Choroid plexus epithelial cell (primary cell): ENCODE measurements at regions not wholly inside any gene's neighbourhood (a gene's known extent, or its start where the extent isn't known, plus 50 kb on each side); places are given as distances from the start of the nearest gene placed in this dataset.

Experiments
- DNase-seq: peaks from one replicate; pipeline ENCODE4 v3.0.0-alpha.2; 2010; ENCODE audit warnings: low read depth
- H3K4me3 ChIP-seq: 2 replicates; pipeline ENCODE4 v1.5.1; 2011; ENCODE audit warnings: low read depth, mild to moderate bottlenecking, control low read depth, low read length, moderate library complexity
- TF ChIP-seq, protein P1 (sequence below): conservative IDR thresholded peaks from 2 replicates; pipeline ENCODE4 v1.5.1; 2011; ENCODE audit warnings: low read depth, mild to moderate bottlenecking, control low read depth, inconsistent platforms, low read length, moderate library complexity

- H3K4me3 ChIP-seq: no peak overlapping the region
- TF ChIP-seq, protein P1, sequence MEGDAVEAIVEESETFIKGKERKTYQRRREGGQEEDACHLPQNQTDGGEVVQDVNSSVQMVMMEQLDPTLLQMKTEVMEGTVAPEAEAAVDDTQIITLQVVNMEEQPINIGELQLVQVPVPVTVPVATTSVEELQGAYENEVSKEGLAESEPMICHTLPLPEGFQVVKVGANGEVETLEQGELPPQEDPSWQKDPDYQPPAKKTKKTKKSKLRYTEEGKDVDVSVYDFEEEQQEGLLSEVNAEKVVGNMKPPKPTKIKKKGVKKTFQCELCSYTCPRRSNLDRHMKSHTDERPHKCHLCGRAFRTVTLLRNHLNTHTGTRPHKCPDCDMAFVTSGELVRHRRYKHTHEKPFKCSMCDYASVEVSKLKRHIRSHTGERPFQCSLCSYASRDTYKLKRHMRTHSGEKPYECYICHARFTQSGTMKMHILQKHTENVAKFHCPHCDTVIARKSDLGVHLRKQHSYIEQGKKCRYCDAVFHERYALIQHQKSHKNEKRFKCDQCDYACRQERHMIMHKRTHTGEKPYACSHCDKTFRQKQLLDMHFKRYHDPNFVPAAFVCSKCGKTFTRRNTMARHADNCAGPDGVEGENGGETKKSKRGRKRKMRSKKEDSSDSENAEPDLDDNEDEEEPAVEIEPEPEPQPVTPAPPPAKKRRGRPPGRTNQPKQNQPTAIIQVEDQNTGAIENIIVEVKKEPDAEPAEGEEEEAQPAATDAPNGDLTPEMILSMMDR: no peak
- no peak for DNase-seq
These were observed 436.4 kb upstream of the ONECUT1 start for GRCh38 chr15:53226559-53226958.

DNA sequence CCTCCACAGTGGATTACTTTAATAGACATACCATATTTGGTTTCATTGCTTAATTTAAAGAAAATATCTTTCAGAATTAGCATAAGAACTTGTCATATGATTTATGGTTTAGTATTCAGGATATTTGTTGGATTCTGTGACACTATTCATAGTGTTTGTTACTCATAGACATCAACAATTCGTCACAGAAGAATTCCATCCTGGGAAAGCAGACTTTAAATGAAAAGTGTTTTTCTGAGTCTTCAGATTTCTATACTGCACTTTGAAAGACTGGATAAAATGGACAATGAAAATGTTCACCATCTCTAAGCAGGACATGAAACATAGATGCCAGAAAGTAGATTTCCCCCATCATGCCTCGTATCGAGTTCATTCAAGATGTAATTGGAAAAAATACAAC, 435.6 kb upstream of the ONECUT1 start:
- TF ChIP-seq, protein P1: no peak
- no peak overlapping the region for H3K4me3 ChIP-seq
- DNase-seq: no peak

DNA sequence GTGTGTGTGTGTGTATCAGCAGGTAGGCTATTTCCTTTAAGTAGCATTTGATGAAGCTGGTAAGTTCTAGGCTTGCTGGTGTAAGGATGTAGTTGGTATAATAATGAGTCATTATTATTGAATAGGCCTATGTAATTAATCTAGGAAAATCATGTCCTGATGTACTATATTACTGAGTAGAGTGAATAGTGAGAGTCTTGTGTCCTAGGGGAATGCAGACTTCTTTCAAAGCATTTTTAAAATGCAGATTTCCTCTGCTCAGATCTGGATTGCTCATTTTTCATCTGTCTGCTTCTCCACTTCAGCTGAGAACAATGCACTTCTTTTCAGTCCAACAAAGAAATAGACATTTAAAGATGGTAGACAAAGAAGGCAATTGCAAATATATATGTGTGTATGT, 434.2 kb upstream of the ONECUT1 start:
- no peak for DNase-seq
- TF ChIP-seq, protein P1: no peak

DNA sequence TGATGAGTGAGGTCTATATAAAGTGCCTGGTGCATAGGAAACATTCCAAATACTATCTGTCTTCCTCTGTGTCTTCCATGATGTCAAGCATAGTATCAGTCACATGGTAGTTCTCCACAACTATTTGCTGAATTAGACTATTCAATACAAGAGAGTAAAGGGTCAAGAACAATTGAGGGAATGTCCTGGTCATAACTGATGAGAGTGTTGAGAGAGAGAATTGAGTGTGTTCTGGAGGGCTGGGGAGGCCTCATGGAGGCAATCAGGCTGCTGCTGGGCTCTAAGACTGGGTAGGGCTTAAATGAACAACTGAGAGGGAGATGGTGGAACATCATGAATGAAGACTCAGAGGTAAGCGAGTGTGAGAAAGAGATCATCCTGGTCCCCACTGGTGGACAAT, 433.7 kb upstream of the ONECUT1 start:
- H3K4me3 ChIP-seq: no peak overlapping the region
- TF ChIP-seq, protein P1: no peak
- DNase-seq: no peak

More for the DNA sequence above, 434.2 kb upstream of the ONECUT1 start:
- no peak overlapping the region for H3K4me3 ChIP-seq

DNA sequence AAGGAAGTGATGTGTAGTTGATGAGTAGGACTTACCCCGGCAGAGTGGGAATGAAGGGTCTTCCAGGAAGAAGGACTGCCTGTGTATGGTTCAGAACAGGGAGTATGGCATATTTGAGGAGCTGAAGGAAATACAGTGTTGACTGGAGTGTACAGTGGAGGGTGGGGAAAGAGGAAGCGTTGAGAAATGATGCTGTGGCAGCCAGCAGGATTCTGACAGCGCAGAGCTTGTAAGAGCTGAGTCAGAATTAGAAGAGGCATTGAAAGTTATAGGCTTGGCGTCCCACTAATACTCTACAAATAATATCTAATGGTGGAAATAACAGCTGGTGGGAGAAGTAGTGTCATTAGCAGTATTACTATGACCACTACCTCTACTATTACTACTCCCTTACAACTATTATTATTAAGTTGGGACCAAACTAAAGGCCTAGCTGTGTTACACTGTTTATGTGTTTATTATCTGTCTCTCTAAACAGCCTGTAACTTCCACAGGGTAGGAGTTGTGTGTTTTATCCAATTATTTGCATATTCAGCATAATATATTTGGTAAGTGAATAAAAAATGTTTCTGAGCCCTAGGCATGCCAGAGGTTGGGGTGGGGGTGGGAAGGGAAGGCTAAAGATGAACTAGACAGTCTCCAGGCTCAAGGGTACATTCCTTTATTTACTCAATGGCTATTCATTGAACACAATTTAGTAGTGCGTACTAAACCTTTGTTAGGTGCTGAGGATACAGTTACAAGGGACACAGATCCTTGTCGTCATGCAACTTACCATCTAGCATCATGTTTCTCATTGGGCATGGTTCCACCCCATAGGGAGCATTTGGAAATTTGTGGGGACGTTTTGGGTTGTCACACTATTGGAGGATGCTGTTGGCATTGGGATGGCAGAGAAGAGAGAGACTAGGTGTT, 428.8 kb upstream of the ONECUT1 start:
- DNase-seq: no peak
- TF ChIP-seq, protein P1: no peak
- H3K4me3 ChIP-seq: no peak overlapping the region

DNA sequence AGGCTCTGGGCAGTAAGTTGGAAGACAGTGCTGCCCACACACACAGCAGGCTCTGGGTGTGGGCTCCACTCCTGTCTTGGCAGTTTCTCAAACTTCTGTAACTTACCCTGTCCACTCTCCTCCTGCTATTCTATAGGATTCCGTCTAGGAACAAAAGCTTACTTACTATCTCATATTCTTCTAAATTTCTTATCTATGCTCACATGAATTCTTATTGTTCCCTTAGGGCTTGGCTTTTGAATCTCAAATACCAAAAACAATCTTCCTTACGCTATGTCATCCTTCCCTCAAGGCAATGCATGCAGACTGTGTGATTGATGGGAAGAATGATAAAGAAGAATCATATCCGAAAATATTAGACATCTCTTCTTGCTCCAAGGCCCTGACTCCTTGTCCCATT, 425.9 kb upstream of the ONECUT1 start:
- no peak for DNase-seq
- TF ChIP-seq, protein P1: no peak

DNA sequence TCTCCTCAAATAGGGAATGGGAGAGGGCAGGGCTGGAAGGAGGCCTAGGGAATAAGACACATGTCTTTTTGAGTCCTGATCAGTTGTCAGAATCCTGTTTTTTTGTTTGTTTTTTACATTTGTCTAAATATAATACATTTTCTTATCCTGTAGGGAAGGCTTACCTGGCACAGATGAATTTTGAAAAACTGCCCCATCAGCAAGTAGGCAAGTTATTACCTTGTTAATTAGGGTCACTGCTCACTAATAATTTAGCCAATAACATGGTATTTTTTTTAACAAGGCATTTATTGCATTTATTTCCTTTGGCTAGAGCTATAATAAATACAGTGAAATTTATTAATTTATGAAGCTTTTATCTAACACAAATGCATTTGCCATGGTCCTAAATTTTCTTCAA, 423.2 kb upstream of the ONECUT1 start:
- H3K4me3 ChIP-seq: no peak overlapping the region
- TF ChIP-seq, protein P1: no peak
- no peak for DNase-seq

More for the DNA sequence above, 425.9 kb upstream of the ONECUT1 start:
- H3K4me3 ChIP-seq: no peak overlapping the region
